ENCODE measurements at regions not wholly inside any gene's neighbourhood (a gene's known extent, or its start where the extent isn't known, plus 50 kb on each side); places are given as distances from the start of the nearest gene placed in this dataset.
"Not testable (repeated sequence)": the region's sequence is repeated elsewhere in the genome, so short reads cannot be mapped to it uniquely, and the experiment has no call there.

- TF ChIP-seq CTCF (conservative IDR thresholded peaks at IDR 0.05; ENCODE audit: low read length); EZH2phosphoT487 (IDR thresholded peaks at IDR 0.05; ENCODE audit: borderline replicate concordance): not testable (repeated sequence)
Measured at GRCh38 chr5:131095561-131095960, 69.5 kb downstream of the HINT1 start.
